ENCODE measurements at regions not wholly inside any gene's neighbourhood (a gene's known extent, or its start where the extent isn't known, plus 50 kb on each side); places are given as distances from the start of the nearest gene placed in this dataset.

GRCh38 chr1:105886309-105886708 is 1170.2 kb upstream of the PRMT6 start:
- H3K4me3 Mint-ChIP-seq: no peak overlapping the region
- TF ChIP-seq CTCF (conservative IDR thresholded peaks at IDR 0.05): no peak
- Histone ChIP-seq H3K14ac (ENCODE audit: insufficient read depth, low read length) (no peak overlapping the region), H3K23me2 (ENCODE audit: insufficient read length, low read depth, low read length, poor library complexity, severe bottlenecking) (no peaks in the 10 kb centered on the region), H3K9ac (ENCODE audit: extremely low read depth, insufficient read length, low read length) (no peak overlapping the region), H4K20me1 (ENCODE audit: control insufficient read depth, insufficient read depth, insufficient read length) (no peaks in the 10 kb centered on the region), H3K4ac (ENCODE audit: low read depth, low read length) (no peak overlapping the region), H3T11ph (ENCODE audit: low read length) (no peak overlapping the region), H4K5ac (ENCODE audit: insufficient read length, low read depth, low read length) (no peak overlapping the region), H3K18ac (ENCODE audit: insufficient read length, low read depth, low read length) (no peak overlapping the region), H2AFZ (ENCODE audit: low read length) (no peak overlapping the region), H3K27me3 (ENCODE audit: insufficient read depth, low read length) (no peaks in the 10 kb centered on the region), H3K4me2 (ENCODE audit: insufficient read depth, insufficient read length, low read length) (no peak overlapping the region), H2BK12ac (ENCODE audit: insufficient read length, low read depth, low read length) (no peak overlapping the region), H3K4me1 (ENCODE audit: insufficient read depth, low read length) (no peaks in the 10 kb centered on the region), H2AK5ac (ENCODE audit: insufficient read length, low read length) (no peak overlapping the region), H3K9me3 (ENCODE audit: control insufficient read depth, low read depth, low read length) (no peaks in the 10 kb centered on the region), H2BK15ac (ENCODE audit: low read depth, low read length) (no peak overlapping the region), H3K56ac (ENCODE audit: insufficient read length, low read depth, low read length) (no peak overlapping the region), H4K91ac (ENCODE audit: insufficient read length, low read depth, low read length) (no peak overlapping the region), H2BK120ac (ENCODE audit: low read depth, low read length, poor library complexity, severe bottlenecking) (no peak overlapping the region), H2BK5ac (ENCODE audit: insufficient read length, low read length) (no peak overlapping the region), H3K79me1 (ENCODE audit: insufficient read depth, low read depth, low read length, poor library complexity, severe bottlenecking) (no peaks in the 10 kb centered on the region), H3K79me2 (ENCODE audit: insufficient read depth, low read length) (no peaks in the 10 kb centered on the region), H3K27ac (ENCODE audit: insufficient read length, low read depth, low read length) (no peak overlapping the region), H4K8ac (replicated peaks; ENCODE audit: insufficient read length, low read depth, low read length) (no peak overlapping the region), H2BK20ac (ENCODE audit: low read depth, low read length, poor library complexity, severe bottlenecking) (no peak overlapping the region), H3K23ac (ENCODE audit: insufficient read length, low read depth, low read length) (no peak overlapping the region)
- no peaks in the 10 kb centered on the region for H3K36me3 Mint-ChIP-seq (ENCODE audit: insufficient read depth in 1 of 3, low read depth in 3 of 3)
- H3K27ac Mint-ChIP-seq: no peak overlapping the region
- H3K4me1 Mint-ChIP-seq: no peaks in the 10 kb centered on the region
- H3K9me3 Mint-ChIP-seq: peaks cover 0 to 6% of the 10 kb centered on the region in 2 experiments; a peak in 2 of 5 replicates
- DNase-seq: no peak
- H3K27me3 Mint-ChIP-seq (ENCODE audit: low read depth): no peaks in the 10 kb centered on the region

Measured in H9 (cell line).